H1 (cell line): ENCODE measurements at regions not wholly inside any gene's neighbourhood (a gene's known extent, or its start where the extent isn't known, plus 50 kb on each side); places are given as distances from the start of the nearest gene placed in this dataset.

Experiments used
- CTCF ChIA-PET: fragments of 300-600 bp; sonication (Branson Sonifier 250); formaldehyde crosslinking; loops from one replicate; lab custom pipeline; 2021; ENCODE audit not compliant: partially characterized antibody; lab: Charles Lee
- POLR2A ChIA-PET: fragments of 300-600 bp; sonication (Branson Sonifier 250); formaldehyde crosslinking; loops from one replicate; lab custom pipeline; 2021; ENCODE audit warnings: inconsistent platforms; ENCODE audit not compliant: partially characterized antibody; lab: Charles Lee
- DNase-seq, 2 experiments: peaks; one replicate each; pipeline versions ENCODE4 v3.0.0 to v3.0.0-alpha.2; 2010 to 2022; ENCODE audit warnings: low spot score in 2 of 2, low read depth in 1 of 2, mixed read lengths in 1 of 2
- FAIRE-seq: peaks from 2 replicates; lab custom pipeline; 2011; peaks lifted over from hg19 to GRCh38; lab: Jason Lieb, UNC
- H2AFZ ChIP-seq: 2 replicates; pipeline ENCODE4 v1.8.1; 2012; ENCODE audit warnings: low read length, inconsistent platforms
- H2AK5ac ChIP-seq: 2 replicates; pipeline ENCODE4 v1.6.1; 2013; ENCODE audit warnings: low read depth, low read length
- H2BK120ac ChIP-seq: replicated peaks from 2 replicates; pipeline ENCODE3; 2013; ENCODE audit warnings: low read depth, low read length, inconsistent platforms
- H2BK12ac ChIP-seq: 2 replicates; pipeline ENCODE4 v1.6.1; 2013; ENCODE audit warnings: low read depth, low read length
- H2BK15ac ChIP-seq: 2 replicates; pipeline ENCODE4 v1.6.1; 2013; ENCODE audit warnings: low read length
- H2BK20ac ChIP-seq: 2 replicates; pipeline ENCODE4 v1.6.1; 2013; ENCODE audit warnings: low read length
- H2BK5ac ChIP-seq: 2 replicates; pipeline ENCODE4 v1.6.1; 2013; ENCODE audit warnings: low read depth, low read length
- H3K14ac ChIP-seq: 2 replicates; pipeline ENCODE4 v1.6.1; 2013; ENCODE audit warnings: inconsistent platforms; ENCODE audit not compliant: insufficient read length
- H3K18ac ChIP-seq: 2 replicates; pipeline ENCODE4 v1.6.1; 2013; ENCODE audit warnings: low read length; ENCODE audit errors: extremely low read depth
- H3K23ac ChIP-seq: 2 replicates; pipeline ENCODE4 v1.6.1; 2013; ENCODE audit warnings: inconsistent platforms; ENCODE audit not compliant: insufficient read length
- H3K23me2 ChIP-seq: 2 replicates; pipeline ENCODE4 v1.6.1; 2013; ENCODE audit warnings: low read depth, low read length
- H3K27ac ChIP-seq: 2 replicates; pipeline ENCODE4 v1.6.1; 2011; ENCODE audit warnings: low read depth, low read length, inconsistent platforms
- H3K27me3 ChIP-seq, 4 experiments: replicated peaks in 1 of 4; 1 replicate in 1 of 4; 2 replicates in 3 of 4; pipeline versions ENCODE4 v1.6.1 to v1.8.1; 2011 to 2013; ENCODE audit warnings: low read length in 3 of 4, mild to moderate bottlenecking in 3 of 4, inconsistent platforms in 2 of 4, mixed read lengths in 2 of 4, moderate library complexity in 1 of 4; ENCODE audit not compliant: control insufficient read depth in 3 of 4, insufficient read depth in 3 of 4; ENCODE audit errors: extremely low read depth in 1 of 4
- H3K36me3 ChIP-seq, 4 experiments: 2 replicates each; pipeline versions ENCODE4 v1.6.1 to v1.8.1; 2011 to 2013; ENCODE audit warnings: mild to moderate bottlenecking in 4 of 4, low read length in 3 of 4, moderate library complexity in 2 of 4, control low read depth in 1 of 4, inconsistent platforms in 1 of 4; ENCODE audit not compliant: insufficient read depth in 4 of 4, control insufficient read depth in 2 of 4
- H3K4ac ChIP-seq: replicated peaks from 2 replicates; pipeline ENCODE3; 2013; ENCODE audit warnings: low read length, low read depth, mixed read lengths, inconsistent platforms; ENCODE audit not compliant: insufficient read length
- H3K4me1 ChIP-seq, 4 experiments: replicated peaks in 1 of 4; 1 replicate in 1 of 4; 2 replicates in 3 of 4; pipeline versions ENCODE4 v1.6.1 to v1.8.1; 2011 to 2013; ENCODE audit warnings: low read length in 3 of 4, inconsistent platforms in 2 of 4, mixed read lengths in 1 of 4; ENCODE audit not compliant: insufficient read depth in 4 of 4, control insufficient read depth in 3 of 4
- H3K4me2 ChIP-seq, 2 experiments: 2 replicates each; pipeline versions ENCODE4 v1.6.1 to v1.8.1; 2011 to 2013; ENCODE audit warnings: low read depth in 2 of 2, low read length in 2 of 2, control low read depth in 1 of 2, inconsistent platforms in 1 of 2, mild to moderate bottlenecking in 1 of 2; ENCODE audit not compliant: insufficient read depth in 1 of 2
- H3K4me3 ChIP-seq, 4 experiments: fragments of 200-600, 300-600 bp in 1 of 4; sonication (generic), shearing (Covaris generic), sonication (Bioruptor Twin) in 1 of 4; 2 replicates each; pipeline versions ENCODE4 v1.5.1 to v1.8.1; 2011 to 2016; ENCODE audit warnings: low read length in 4 of 4, low read depth in 3 of 4, control low read depth in 2 of 4, inconsistent platforms in 2 of 4, mild to moderate bottlenecking in 2 of 4, mixed read lengths in 1 of 4, moderate library complexity in 1 of 4; ENCODE audit not compliant: insufficient read depth in 2 of 4; ENCODE audit errors: extremely low read depth in 1 of 4
- H3K56ac ChIP-seq: replicated peaks from 2 replicates; pipeline ENCODE3; 2013; ENCODE audit warnings: low read depth, mild to moderate bottlenecking, mixed read lengths, low read length, inconsistent platforms; ENCODE audit not compliant: insufficient read length
- H3K79me1 ChIP-seq: 2 replicates; pipeline ENCODE4 v1.6.1; 2013; ENCODE audit warnings: low read depth, low read length, control low read depth
- H3K79me2 ChIP-seq, 2 experiments: 2 replicates each; pipeline versions ENCODE4 v1.6.1 to v1.8.1; 2012 to 2013; ENCODE audit warnings: low read length in 2 of 2, mild to moderate bottlenecking in 2 of 2, inconsistent platforms in 1 of 2; ENCODE audit not compliant: insufficient read depth in 2 of 2, control insufficient read depth in 1 of 2
- H3K9ac ChIP-seq, 4 experiments: replicated peaks in 1 of 4; 1 replicate in 1 of 4; 2 replicates in 3 of 4; pipeline versions ENCODE4 v1.6.1 to v1.8.1; 2011 to 2013; ENCODE audit warnings: low read depth in 3 of 4, low read length in 3 of 4, control low read depth in 2 of 4, mild to moderate bottlenecking in 2 of 4, moderate library complexity in 2 of 4, inconsistent platforms in 1 of 4; ENCODE audit errors: extremely low read depth in 1 of 4
- H3K9me3 ChIP-seq, 2 experiments: 2 replicates each; pipeline versions ENCODE4 v1.6.1 to v1.8.1; 2012 to 2013; ENCODE audit warnings: mild to moderate bottlenecking in 2 of 2, moderate library complexity in 2 of 2, control low read depth in 1 of 2, inconsistent platforms in 1 of 2, low read depth in 1 of 2, low read length in 1 of 2, mixed read lengths in 1 of 2; ENCODE audit not compliant: insufficient read depth in 2 of 2
- H4K20me1 ChIP-seq, 2 experiments: replicated peaks in 1 of 2; 2 replicates each; pipeline versions ENCODE3 to v1.8.1; 2011 to 2013; ENCODE audit warnings: inconsistent platforms in 2 of 2, low read length in 2 of 2, mild to moderate bottlenecking in 1 of 2; ENCODE audit not compliant: insufficient read depth in 2 of 2, control insufficient read depth in 1 of 2
- H4K5ac ChIP-seq: 2 replicates; pipeline ENCODE4 v1.6.1; 2013; ENCODE audit warnings: low read length, low read depth, mixed read lengths, inconsistent platforms; ENCODE audit not compliant: insufficient read length
- H4K8ac ChIP-seq: 2 replicates; pipeline ENCODE4 v1.8.0; 2013; ENCODE audit warnings: mild to moderate bottlenecking, moderate library complexity, low read length, inconsistent platforms; ENCODE audit not compliant: insufficient read depth; ENCODE audit errors: extremely low read depth
- H4K91ac ChIP-seq: replicated peaks from 2 replicates; pipeline ENCODE3; 2013; ENCODE audit warnings: low read length, mixed read lengths, inconsistent platforms; ENCODE audit not compliant: insufficient read length
- ATF3 ChIP-seq: IDR thresholded peaks from 2 replicates; pipeline ENCODE4 v1.6.1; 2011; ENCODE audit warnings: low read depth, mild to moderate bottlenecking, low read length; ENCODE audit not compliant: insufficient read depth
- E2F6 ChIP-seq: IDR thresholded peaks from 2 replicates; pipeline ENCODE4 v1.6.1; 2012; ENCODE audit warnings: inconsistent platforms
- HDAC6 ChIP-seq: IDR thresholded peaks from one replicate; pipeline ENCODE4 v1.7.1; 2012; ENCODE audit warnings: low read depth, mild to moderate bottlenecking, inconsistent platforms, low read length, moderate library complexity
- JUND ChIP-seq: IDR thresholded peaks from 2 replicates; pipeline ENCODE4 v1.6.1; 2011; ENCODE audit warnings: mild to moderate bottlenecking, improper control_type of control experiment, low read length
- KDM4A ChIP-seq: IDR thresholded peaks from one replicate; pipeline ENCODE4 v1.7.1; 2012; ENCODE audit warnings: low read depth, mild to moderate bottlenecking, moderate library complexity, low read length, inconsistent platforms; ENCODE audit not compliant: severe bottlenecking
- NRF1 ChIP-seq: IDR thresholded peaks from 2 replicates; pipeline ENCODE4 v1.6.1; 2011; ENCODE audit warnings: mild to moderate bottlenecking, low read depth, low read length, improper control_type of control experiment
- POLR2AphosphoS5 ChIP-seq: IDR thresholded peaks from 2 replicates; pipeline ENCODE4 v1.6.1; 2011; ENCODE audit warnings: low read depth, low read length
- RAD21 ChIP-seq, 2 experiments: IDR thresholded peaks in 1 of 2; conservative IDR thresholded peaks in 1 of 2; 2 replicates each; pipeline ENCODE4 v1.6.1; 2011; ENCODE audit warnings: low read depth in 2 of 2, low read length in 2 of 2, improper control_type of control experiment in 1 of 2, inconsistent platforms in 1 of 2, mild to moderate bottlenecking in 1 of 2, moderate library complexity in 1 of 2
- SIRT6 ChIP-seq: IDR thresholded peaks from one replicate; pipeline ENCODE4 v1.7.1; 2012; ENCODE audit warnings: low read length, inconsistent platforms
- YY1 ChIP-seq: IDR thresholded peaks from 2 replicates; pipeline ENCODE4 v1.6.1; 2011; ENCODE audit warnings: low read depth, mild to moderate bottlenecking, low read length
- WGBS, 2 experiments: shearing (Covaris generic) in 1 of 2; methylation state at CpG; one replicate each; pipeline versions ENCODE4 v1.1.6 to v1.1.7; 2013 to 2015; ENCODE audit warnings: low lambda C conversion rate in 2 of 2, mixed read lengths in 2 of 2, inconsistent platforms in 1 of 2, low coverage in 1 of 2, missing lambda C conversion rate in 1 of 2; ENCODE audit not compliant: insufficient replicate concordance in 2 of 2, insufficient coverage in 1 of 2, insufficient read length in 1 of 2; ENCODE audit errors: extremely low coverage in 1 of 2, missing lambda C conversion rate in 1 of 2; 5-methylcytosine and 5-hydroxymethylcytosine counted together

DNA sequence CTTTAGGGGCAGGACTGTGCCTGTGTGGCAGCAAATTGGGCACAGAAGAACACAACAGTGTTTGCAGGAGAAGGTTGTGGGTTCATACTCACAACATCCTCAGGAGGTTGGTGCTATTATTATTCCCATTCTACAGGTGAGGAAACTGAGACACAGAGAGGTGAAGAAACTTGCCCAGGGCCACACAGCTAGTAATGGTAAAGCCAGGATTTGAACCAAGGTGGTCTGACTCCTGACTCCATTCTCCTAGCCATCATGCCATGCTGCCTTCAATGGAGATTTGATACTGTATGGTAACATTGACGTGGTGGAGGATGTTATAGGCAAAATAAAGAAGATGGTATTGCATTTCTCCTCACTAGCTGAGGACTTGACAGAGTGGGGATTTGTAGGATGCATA is 334.2 kb downstream of the RPS6KC1 start:
- H3K27ac ChIP-seq, result no peak overlapping the region
- no peak overlapping the region for H3K14ac ChIP-seq
- H2AK5ac ChIP-seq, result no peak overlapping the region
- no peak overlapping the region for H3K4ac ChIP-seq
- H2BK12ac ChIP-seq, result no peak overlapping the region
- H3K4me3 ChIP-seq, result no peak overlapping the region
- CTCF ChIA-PET, result interaction anchor here (1.5 kb wide), 1 partner anchor 52 kb away, joined by 3 read pairs; no protein-coding TSS in a partner anchor
- no peaks in the 10 kb centered on the region for H3K79me1 ChIP-seq
- POLR2A ChIA-PET, result no interaction called here
- no peaks in the 10 kb centered on the region for H3K27me3 ChIP-seq
- no peak overlapping the region for H3K9ac ChIP-seq
- H2BK20ac ChIP-seq, result no peak overlapping the region
- H2BK120ac ChIP-seq, result no peak overlapping the region
- no peaks in the 10 kb centered on the region for H3K9me3 ChIP-seq
- H3K36me3 ChIP-seq, result no peaks in the 10 kb centered on the region
- H3K79me2 ChIP-seq, result no peaks in the 10 kb centered on the region
- H3K23ac ChIP-seq, result no peak overlapping the region
- H2BK15ac ChIP-seq, result no peak overlapping the region
- 79% methylated on average over 1 of the region's 1 CpG; no CpG with 5 or more reads in 1 of the 2 experiments for WGBS, 2 experiments
- no peak for DNase-seq
- no peaks in the 10 kb centered on the region for H3K23me2 ChIP-seq
- no peaks in the 10 kb centered on the region for H4K20me1 ChIP-seq
- H4K8ac ChIP-seq, result no peak overlapping the region
- no peak overlapping the region for H3K56ac ChIP-seq
- FAIRE-seq, result no peak
- peaks cover 0 to 9% (median 3%) of the 10 kb centered on the region in 4 experiments; a peak in 2 of 7 replicates for H3K4me1 ChIP-seq
- no peak overlapping the region for H4K91ac ChIP-seq
- no peak overlapping the region for H2AFZ ChIP-seq
- TF ChIP-seq E2F6, result no peak
- TF ChIP-seq SIRT6, result no peak
- no peak for TF ChIP-seq YY1
- TF ChIP-seq POLR2AphosphoS5, result no peak
- no peak for TF ChIP-seq HDAC6
- TF ChIP-seq KDM4A, result no peak
- no peak for TF ChIP-seq ATF3
- TF ChIP-seq JUND, result no peak
- TF ChIP-seq RAD21 (IDR thresholded peaks at IDR 0.05 in 1 of 2, conservative IDR thresholded peaks at IDR 0.05 in 1 of 2; ENCODE audit: low read depth in 2 of 2, low read length in 2 of 2), result no peak
- no peak for TF ChIP-seq NRF1
- H4K5ac ChIP-seq, result no peak overlapping the region
- no peak overlapping the region for H3K4me2 ChIP-seq
- H3K18ac ChIP-seq, result no peak overlapping the region
- no peak overlapping the region for H2BK5ac ChIP-seq
